HepG2 (cell line): ENCODE measurements at regions not wholly inside any gene's neighbourhood (a gene's known extent, or its start where the extent isn't known, plus 50 kb on each side); places are given as distances from the start of the nearest gene placed in this dataset.
A peak's percentile ranks its signal among the peaks of the same experiment; 100 is the strongest.

Experiments
- ATAC-seq: fragments of 200-7000 bp; cut with Tn5 transposase; 3 replicates; pipeline ENCODE4 v1.9.1; 2020; ENCODE audit warnings: mild to moderate bottlenecking, moderate library complexity
- BruUV-seq: library from RNA; stranded (reverse); fragments of 400-500 nt; replicated peaks from 2 replicates; lab custom pipeline; 2021; lab: Mats Ljungman, UMichigan
- CTCF ChIA-PET: fragments of 300-600 bp; formaldehyde crosslinking; extraction: SDS; loops from one replicate; lab custom pipeline; 2021; ENCODE audit warnings: low total read pairs, inconsistent platforms, low intra/inter-chr PET ratio; lab: Yijun Ruan, JAX
- POLR2A ChIA-PET: fragments of 350-600 bp; sonication (Branson Sonifier 250); formaldehyde crosslinking; loops from one replicate; lab custom pipeline; 2020; ENCODE audit warnings: antibody characterized with exemption, inconsistent platforms; lab: Yijun Ruan, JAX
- DNase-seq: peaks from one replicate; pipeline ENCODE4 v3.0.0-alpha.2; 2015; ENCODE audit warnings: low spot score
- FAIRE-seq: peaks from 3 replicates; lab custom pipeline; 2011; peaks lifted over from hg19 to GRCh38; lab: Jason Lieb, UNC
- H2AFZ ChIP-seq: one replicate; pipeline ENCODE4 v1.6.1; 2011; ENCODE audit warnings: low read length, inconsistent platforms
- H3K27ac ChIP-seq: fragments of 300-600 bp; 3 replicates; pipeline ENCODE4 v1.8.0; 2011; ENCODE audit warnings: mixed run types, mild to moderate bottlenecking, mixed read lengths, low read length, inconsistent platforms; ENCODE audit not compliant: insufficient read depth; ENCODE audit errors: extremely low read length
- H3K27me3 ChIP-seq, 2 experiments: fragments of 200-600 bp in 1 of 2; 2 replicates in 1 of 2; 3 replicates in 1 of 2; pipeline versions ENCODE4 v1.6.0 to v1.8.0; 2011; ENCODE audit warnings: low read length in 2 of 2, mild to moderate bottlenecking in 2 of 2, moderate library complexity in 2 of 2, inconsistent platforms in 1 of 2; ENCODE audit not compliant: insufficient read depth in 2 of 2, control insufficient read depth in 1 of 2
- H3K36me3 ChIP-seq, 2 experiments: fragments of 200-600 bp in 1 of 2; replicated peaks in 1 of 2; 2 replicates in 1 of 2; 3 replicates in 1 of 2; pipeline versions ENCODE4 v1.5.1 to v1.8.0; 2011; ENCODE audit warnings: low read length in 2 of 2, inconsistent platforms in 1 of 2; ENCODE audit not compliant: insufficient read depth in 2 of 2, control insufficient read depth in 1 of 2
- H3K4me1 ChIP-seq: 2 replicates; pipeline ENCODE4 v1.5.1; 2012; ENCODE audit warnings: low read length, inconsistent platforms; ENCODE audit not compliant: insufficient read depth
- H3K4me2 ChIP-seq: 2 replicates; pipeline ENCODE4 v1.6.0; 2011; ENCODE audit warnings: low read depth, low read length, inconsistent platforms
- H3K4me3 ChIP-seq, 3 experiments: fragments of 200-600 bp in 1 of 3; sonication (generic), shearing (Covaris generic) in 1 of 3; replicated peaks in 1 of 3; 2 replicates each; pipeline ENCODE4 v1.5.1; 2011 to 2016; ENCODE audit warnings: low read length in 3 of 3, inconsistent platforms in 2 of 3, low read depth in 2 of 3, mild to moderate bottlenecking in 2 of 3, control low read depth in 1 of 3, mixed read lengths in 1 of 3; ENCODE audit not compliant: insufficient read depth in 1 of 3
- H3K79me2 ChIP-seq: one replicate; pipeline ENCODE4 v1.6.1; 2011; ENCODE audit warnings: low read length, inconsistent platforms; ENCODE audit not compliant: insufficient read depth
- H3K9ac ChIP-seq: 2 replicates; pipeline ENCODE4 v1.6.0; 2011; ENCODE audit warnings: mild to moderate bottlenecking, low read depth, low read length, inconsistent platforms; ENCODE audit not compliant: insufficient read depth
- H3K9me3 ChIP-seq: 2 replicates; pipeline ENCODE4 v1.5.1; 2012; ENCODE audit warnings: mild to moderate bottlenecking, low read length
- H4K20me1 ChIP-seq: 2 replicates; pipeline ENCODE4 v1.6.0; 2011; ENCODE audit warnings: inconsistent platforms, mild to moderate bottlenecking, low read length, moderate library complexity; ENCODE audit not compliant: insufficient read depth
- CHD4 ChIP-seq: fragments of 200-600 bp; sonication (generic); IDR thresholded peaks from 2 replicates; pipeline ENCODE4 v1.7.0; 2017; ENCODE audit warnings: mild to moderate bottlenecking, low read length, borderline replicate concordance
- HNF4G ChIP-seq, 2 experiments: sonication (generic) in 1 of 2; formaldehyde crosslinking in 1 of 2; IDR thresholded peaks; 2 replicates each; pipeline versions ENCODE4 v1.4.0 to v1.6.1; 2011 to 2020; ENCODE audit warnings: borderline replicate concordance in 2 of 2, low read depth in 2 of 2, mild to moderate bottlenecking in 2 of 2, low read length in 1 of 2, missing genetic modification reagents in 1 of 2, moderate library complexity in 1 of 2
- MLXIP ChIP-seq: sonication (generic); formaldehyde crosslinking; IDR thresholded peaks from 2 replicates; pipeline ENCODE4 v1.9.0; 2021; ENCODE audit warnings: missing genetic modification reagents, borderline replicate concordance
- NCOR1 ChIP-seq: fragments of 200-600 bp; sonication (generic); IDR thresholded peaks from 2 replicates; pipeline ENCODE4 v1.7.0; 2017; ENCODE audit warnings: antibody characterized with exemption, low read length, borderline replicate concordance
- ZNF34 ChIP-seq: sonication (generic); formaldehyde crosslinking; IDR thresholded peaks from 2 replicates; pipeline ENCODE4 v1.4.0; 2020; ENCODE audit warnings: mild to moderate bottlenecking, missing genetic modification reagents, borderline replicate concordance
- ZNF629 ChIP-seq: sonication (generic); formaldehyde crosslinking; conservative IDR thresholded peaks from 2 replicates; pipeline ENCODE4 v1.5.0; 2020; ENCODE audit warnings: missing genetic modification reagents
- ZNF660 ChIP-seq: sonication (generic); formaldehyde crosslinking; IDR thresholded peaks from 2 replicates; pipeline ENCODE4 v1.5.1; 2020; ENCODE audit warnings: mild to moderate bottlenecking, low read depth, missing genetic modification reagents, borderline replicate concordance
- in situ Hi-C: cut with HindIII; loops from 2 replicates; pipeline ENCODE4 v1.10.0; 2017; ENCODE audit warnings: low pct_unique_long_range_greater_than_20kb; ENCODE audit not compliant: extremely low pct_ligation_motif_present
- intact Hi-C: fragments of 100-400 bp; cut with micrococcal nuclease; formaldehyde crosslinking; loops from one replicate; pipeline ENCODE4 v1.10.0; 2022; ENCODE audit not compliant: unreplicated experiment
- TF ChIP-seq, protein P1 (sequence below): sonication (generic); formaldehyde crosslinking; IDR thresholded peaks from 2 replicates; pipeline ENCODE4 v1.5.0; 2020; ENCODE audit warnings: missing genetic modification reagents

- Histone ChIP-seq H3K27ac (peak overlapping the region; percentile 23), H3K4me1 (peaks cover 100% of the 10 kb centered on the region), H3K9ac (no peak overlapping the region), H3K4me3 (no peak overlapping the region), H3K4me2 (no peak overlapping the region), H4K20me1 (no peaks in the 10 kb centered on the region), H2AFZ (no peak overlapping the region), H3K27me3 (no peaks in the 10 kb centered on the region), H3K36me3 (no peaks in the 10 kb centered on the region), H3K9me3 (no peaks in the 10 kb centered on the region), H3K79me2 (no peaks in the 10 kb centered on the region)
- POLR2A ChIA-PET = no interaction called here
- ATAC-seq (no peak), FAIRE-seq (no peak), DNase-seq (no peak)
- in situ Hi-C loops = no loop called here
- TF ChIP-seq ZNF629 (CRISPR knock-in tag) (peak; percentile 91), ZNF660 (CRISPR knock-in tag) (no peak), MLXIP (CRISPR knock-in tag) (no peak), NCOR1 (no peak), HNF4G (IDR thresholded peaks at IDR 0.05; ENCODE audit: borderline replicate concordance, low read depth, low read length) (no peak), HNF4G (CRISPR knock-in tag; IDR thresholded peaks at IDR 0.05; ENCODE audit: borderline replicate concordance, low read depth) (no peak), CHD4 (peak; percentile 58; the same call in 1 of the 2 replicates), ZNF34 (CRISPR knock-in tag) (no peak)
- TF ChIP-seq, protein P1, sequence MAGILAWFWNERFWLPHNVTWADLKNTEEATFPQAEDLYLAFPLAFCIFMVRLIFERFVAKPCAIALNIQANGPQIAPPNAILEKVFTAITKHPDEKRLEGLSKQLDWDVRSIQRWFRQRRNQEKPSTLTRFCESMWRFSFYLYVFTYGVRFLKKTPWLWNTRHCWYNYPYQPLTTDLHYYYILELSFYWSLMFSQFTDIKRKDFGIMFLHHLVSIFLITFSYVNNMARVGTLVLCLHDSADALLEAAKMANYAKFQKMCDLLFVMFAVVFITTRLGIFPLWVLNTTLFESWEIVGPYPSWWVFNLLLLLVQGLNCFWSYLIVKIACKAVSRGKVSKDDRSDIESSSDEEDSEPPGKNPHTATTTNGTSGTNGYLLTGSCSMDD (CRISPR knock-in tag) = no peak
- intact Hi-C loops = no loop called here
- no TSS peak for BruUV-seq
- CTCF ChIA-PET = no interaction called here
These were observed 340.4 kb downstream of the RPS6KC1 start for GRCh38 chr1:213391445-213391844.
